IPS-18a (cell line): ENCODE measurements at regions not wholly inside any gene's neighbourhood (a gene's known extent, or its start where the extent isn't known, plus 50 kb on each side); places are given as distances from the start of the nearest gene placed in this dataset.

ENCODE experiments used
- H3K27ac ChIP-seq: one replicate; pipeline ENCODE4 v1.5.1; 2013; ENCODE audit warnings: low read length
- H3K27me3 ChIP-seq: one replicate; pipeline ENCODE4 v1.6.1; 2013; ENCODE audit warnings: mild to moderate bottlenecking, low read length; ENCODE audit not compliant: control insufficient read depth, insufficient read depth
- H3K36me3 ChIP-seq: one replicate; pipeline ENCODE4 v1.6.1; 2013; ENCODE audit warnings: low read depth, low read length; ENCODE audit not compliant: control insufficient read depth
- H3K4me1 ChIP-seq: one replicate; pipeline ENCODE4 v1.6.1; 2013; ENCODE audit warnings: low read depth, low read length; ENCODE audit not compliant: control insufficient read depth
- H3K4me3 ChIP-seq: one replicate; pipeline ENCODE4 v1.5.1; 2013; ENCODE audit warnings: low read length
- H3K9ac ChIP-seq: one replicate; pipeline ENCODE4 v1.6.1; 2013; ENCODE audit warnings: mild to moderate bottlenecking, low read length, moderate library complexity
- H3K9me3 ChIP-seq: one replicate; pipeline ENCODE4 v1.6.1; 2013; ENCODE audit warnings: low read depth, low read length; ENCODE audit not compliant: control insufficient read depth

- Histone ChIP-seq H3K27ac (no peak overlapping the region), H3K27me3 (no peaks in the 10 kb centered on the region), H3K9ac (no peak overlapping the region), H3K36me3 (no peaks in the 10 kb centered on the region), H3K9me3 (no peaks in the 10 kb centered on the region), H3K4me1 (no peaks in the 10 kb centered on the region), H3K4me3 (no peak overlapping the region)
Measured at GRCh38 chr5:28450997-28451396, 1412.6 kb upstream of the CDH9 start.

- no peak overlapping the region for H3K9ac ChIP-seq
- H3K4me1 ChIP-seq: no peaks in the 10 kb centered on the region
- no peaks in the 10 kb centered on the region for H3K27me3 ChIP-seq
- H3K4me3 ChIP-seq: no peak overlapping the region
- no peaks in the 10 kb centered on the region for H3K9me3 ChIP-seq
- no peaks in the 10 kb centered on the region for H3K36me3 ChIP-seq
- no peak overlapping the region for H3K27ac ChIP-seq
Measured at GRCh38 chr5:28448791-28449190, 1410.4 kb upstream of the CDH9 start.

GRCh38 chr5:28430565-28431178 is 1392.3 kb upstream of the CDH9 start:
- Histone ChIP-seq H3K4me3 (no peak overlapping the region), H3K9me3 (no peaks in the 10 kb centered on the region), H3K4me1 (no peaks in the 10 kb centered on the region), H3K27me3 (no peaks in the 10 kb centered on the region), H3K27ac (no peak overlapping the region), H3K36me3 (no peaks in the 10 kb centered on the region), H3K9ac (no peak overlapping the region)

GRCh38 chr5:28421141-28421540 is 1382.8 kb upstream of the CDH9 start:
- Histone ChIP-seq H3K4me1 (no peaks in the 10 kb centered on the region), H3K4me3 (no peak overlapping the region), H3K27me3 (no peaks in the 10 kb centered on the region), H3K27ac (no peak overlapping the region), H3K9me3 (no peaks in the 10 kb centered on the region), H3K36me3 (no peaks in the 10 kb centered on the region), H3K9ac (no peak overlapping the region)

- H3K4me1 ChIP-seq: no peaks in the 10 kb centered on the region
- H3K27ac ChIP-seq: no peak overlapping the region
- no peaks in the 10 kb centered on the region for H3K27me3 ChIP-seq
- no peak overlapping the region for H3K4me3 ChIP-seq
- H3K9me3 ChIP-seq: no peaks in the 10 kb centered on the region
- no peak overlapping the region for H3K9ac ChIP-seq
- no peaks in the 10 kb centered on the region for H3K36me3 ChIP-seq
Measured at GRCh38 chr5:28415791-28416443, 1377.5 kb upstream of the CDH9 start.

- Histone ChIP-seq H3K36me3 (no peaks in the 10 kb centered on the region), H3K27ac (no peak overlapping the region), H3K9ac (no peak overlapping the region), H3K27me3 (no peaks in the 10 kb centered on the region), H3K9me3 (no peaks in the 10 kb centered on the region), H3K4me1 (no peaks in the 10 kb centered on the region), H3K4me3 (no peak overlapping the region)
Measured at GRCh38 chr5:28414619-28415018, 1376.2 kb upstream of the CDH9 start.

GRCh38 chr5:28408651-28409050 is 1370.3 kb upstream of the CDH9 start:
- Histone ChIP-seq H3K4me3 (no peak overlapping the region), H3K9ac (no peak overlapping the region), H3K27ac (no peak overlapping the region), H3K27me3 (no peaks in the 10 kb centered on the region), H3K4me1 (peaks cover 13% of the 10 kb centered on the region), H3K9me3 (no peaks in the 10 kb centered on the region), H3K36me3 (no peaks in the 10 kb centered on the region)

GRCh38 chr5:28408186-28408585 is 1369.8 kb upstream of the CDH9 start:
- H3K27me3 ChIP-seq: no peaks in the 10 kb centered on the region
- H3K27ac ChIP-seq: no peak overlapping the region
- H3K4me3 ChIP-seq: no peak overlapping the region
- H3K9me3 ChIP-seq: no peaks in the 10 kb centered on the region
- no peaks in the 10 kb centered on the region for H3K36me3 ChIP-seq
- H3K9ac ChIP-seq: no peak overlapping the region
- H3K4me1 ChIP-seq: peaks cover 13% of the 10 kb centered on the region

- Histone ChIP-seq H3K4me1 (peaks cover 16% of the 10 kb centered on the region), H3K27ac (no peak overlapping the region), H3K27me3 (no peaks in the 10 kb centered on the region), H3K9ac (no peak overlapping the region), H3K4me3 (no peak overlapping the region), H3K9me3 (no peaks in the 10 kb centered on the region), H3K36me3 (no peaks in the 10 kb centered on the region)
Measured at GRCh38 chr5:28404363-28405071, 1366.1 kb upstream of the CDH9 start.

- H3K36me3 ChIP-seq: no peaks in the 10 kb centered on the region
- H3K9me3 ChIP-seq: no peaks in the 10 kb centered on the region
- peaks cover 16% of the 10 kb centered on the region for H3K4me1 ChIP-seq
- no peaks in the 10 kb centered on the region for H3K27me3 ChIP-seq
- H3K9ac ChIP-seq: no peak overlapping the region
- H3K4me3 ChIP-seq: no peak overlapping the region
- H3K27ac ChIP-seq: no peak overlapping the region
Measured at GRCh38 chr5:28403846-28404245, 1365.5 kb upstream of the CDH9 start.

GRCh38 chr5:28402590-28403301 is 1364.4 kb upstream of the CDH9 start:
- no peak overlapping the region for H3K4me3 ChIP-seq
- H3K9ac ChIP-seq: no peak overlapping the region
- peaks cover 23% of the 10 kb centered on the region for H3K4me1 ChIP-seq
- H3K9me3 ChIP-seq: no peaks in the 10 kb centered on the region
- no peaks in the 10 kb centered on the region for H3K27me3 ChIP-seq
- H3K36me3 ChIP-seq: no peaks in the 10 kb centered on the region
- H3K27ac ChIP-seq: no peak overlapping the region
